Gastrocnemius medialis (tissue), 4 donors: ENCODE measurements at regions not wholly inside any gene's neighbourhood (a gene's known extent, or its start where the extent isn't known, plus 50 kb on each side); places are given as distances from the start of the nearest gene placed in this dataset.

Experiments used
- ATAC-seq, 2 donors: fragments of 150-250 bp; one replicate each; pipeline ENCODE4 v1.9.1; 2016
- DNase-seq, 2 donors: peaks; one replicate each; pipeline ENCODE4 v3.0.0-alpha.2; 2019
- H3K27ac ChIP-seq, 4 donors: fragments of 200-600 bp; sonication (generic); 1 replicate in 1 of 4; 2 replicates in 3 of 4; pipeline ENCODE4 v1.5.1; 2016 to 2018; ENCODE audit warnings: mild to moderate bottlenecking in 2 of 4, moderate library complexity in 1 of 4
- H3K27me3 ChIP-seq, 3 donors: fragments of 200-600 bp; sonication (generic) in 2 of 3; 1 replicate in 1 of 3; 2 replicates in 2 of 3; pipeline versions ENCODE4 v1.5.1 to v1.6.0; 2016 to 2019; ENCODE audit warnings: mild to moderate bottlenecking in 1 of 3, moderate library complexity in 1 of 3
- H3K36me3 ChIP-seq, 2 donors: fragments of 200-600 bp; sonication (generic) in 1 of 2; one replicate each; pipeline ENCODE4 v1.5.1; 2017 to 2018
- H3K4me1 ChIP-seq, 2 donors: fragments of 200-600 bp; sonication (generic) in 1 of 2; one replicate each; pipeline ENCODE4 v1.5.1; 2016 to 2017; ENCODE audit warnings: mild to moderate bottlenecking in 2 of 2
- H3K4me3 ChIP-seq, 4 donors: fragments of 200-600 bp; sonication (generic) in 3 of 4; 1 replicate in 1 of 4; 2 replicates in 3 of 4; pipeline ENCODE4 v1.5.1; 2016 to 2019; ENCODE audit warnings: mild to moderate bottlenecking in 2 of 4
- H3K9me3 ChIP-seq, 3 donors: fragments of 200-600 bp; sonication (generic) in 2 of 3; 1 replicate in 1 of 3; 2 replicates in 2 of 3; pipeline ENCODE4 v1.5.1; 2016 to 2019
- CTCF ChIP-seq, 5 experiments: fragments of 450-650 bp in 3 of 5; fragments of 200-600 bp in 2 of 5; sonication (generic) in 2 of 5; IDR thresholded peaks in 4 of 5; conservative IDR thresholded peaks in 1 of 5; 1 replicate in 4 of 5; 2 replicates in 1 of 5; pipeline ENCODE4 v1.5.1; 2016 to 2019; ENCODE audit warnings: antibody characterized with exemption in 5 of 5, mild to moderate bottlenecking in 3 of 5, moderate library complexity in 3 of 5
- POLR2A ChIP-seq, 2 donors: fragments of 450-650 bp; IDR thresholded peaks; one replicate each; pipeline ENCODE4 v1.6.1; 2017; ENCODE audit warnings: antibody characterized with exemption in 2 of 2, mild to moderate bottlenecking in 2 of 2, moderate library complexity in 2 of 2
- in situ Hi-C, 4 donors: fragments of 200-750 bp; cut with MboI; loops; one replicate each; pipeline versions ENCODE4 v1.15.0 to v1.8.0; 2017; ENCODE audit warnings: low sequenced_read_pairs in 4 of 4
- intact Hi-C: fragments of 100-400 bp; cut with DNase I; formaldehyde crosslinking; loops from one replicate; pipeline ENCODE4 v1.15.1; 2023; ENCODE audit warnings: low total_unique reads

DNA sequence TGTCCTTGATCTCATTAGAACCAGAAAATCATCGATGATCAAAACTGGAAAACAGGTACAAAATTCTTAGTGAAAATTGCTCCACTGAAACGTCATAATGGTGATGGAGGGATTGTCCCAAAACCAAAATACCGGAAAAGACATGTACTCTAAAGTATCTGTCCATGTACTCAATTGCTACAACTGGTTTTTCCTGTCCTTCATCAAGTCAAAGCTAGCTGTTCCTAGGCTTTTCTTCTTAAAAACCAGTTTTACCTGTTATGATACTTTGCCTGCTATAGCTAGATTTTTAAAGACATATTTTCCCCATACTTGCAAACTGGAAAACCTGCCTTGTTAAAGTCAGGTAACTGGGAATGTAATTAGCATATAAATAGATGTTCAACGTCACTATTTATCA lies 50.5 kb upstream of the LRRC1 start:
- Histone ChIP-seq H3K27ac (no peak overlapping the region), H3K36me3 (no peaks in the 10 kb centered on the region), H3K4me1 (no peaks in the 10 kb centered on the region), H3K4me3 (no peak overlapping the region), H3K27me3 (no peaks in the 10 kb centered on the region), H3K9me3 (no peaks in the 10 kb centered on the region)
- in situ Hi-C loops: loop anchor here (25.0 kb wide), 1 partner anchor 582 kb away; no protein-coding TSS in a partner anchor
- ATAC-seq (no peak), DNase-seq (no peak)
- intact Hi-C loops: no loop called here
- TF ChIP-seq CTCF (IDR thresholded peaks at IDR 0.05 in 4 of 5, conservative IDR thresholded peaks at IDR 0.05 in 1 of 5): no peak
- no peak for TF ChIP-seq POLR2A (IDR thresholded peaks at IDR 0.05)

- TF ChIP-seq POLR2A (IDR thresholded peaks at IDR 0.05): no peak
- no peak for TF ChIP-seq CTCF (IDR thresholded peaks at IDR 0.05 in 4 of 5, conservative IDR thresholded peaks at IDR 0.05 in 1 of 5)
- no peak for ATAC-seq
- Histone ChIP-seq H3K36me3 (no peaks in the 10 kb centered on the region), H3K4me3 (no peak overlapping the region), H3K9me3 (no peaks in the 10 kb centered on the region), H3K4me1 (no peaks in the 10 kb centered on the region), H3K27ac (no peak overlapping the region), H3K27me3 (no peaks in the 10 kb centered on the region)
- intact Hi-C loops (no loop called here), in situ Hi-C loops (loop anchor here (25.0 kb wide), 1 partner anchor 579 kb away; no protein-coding TSS in a partner anchor)
- DNase-seq: no peak
These were observed 53.6 kb upstream of the LRRC1 start for GRCh38 chr6:53741034-53741823.

- in situ Hi-C loops: loop anchor here (25.0 kb wide), 1 partner anchor 575 kb away; no protein-coding TSS in a partner anchor
- intact Hi-C loops: no loop called here
These were observed 57.1 kb upstream of the LRRC1 start for GRCh38 chr6:53737746-53738145.

GRCh38 chr6:53735896-53736295 lies 58.9 kb upstream of the LRRC1 start:
- H3K27ac ChIP-seq: no peak overlapping the region
- in situ Hi-C loops: loop anchor here (25.0 kb wide), 1 partner anchor 574 kb away; no protein-coding TSS in a partner anchor

More at GRCh38 chr6:53737746-53738145, 57.1 kb upstream of the LRRC1 start:
- no peak overlapping the region for H3K4me3 ChIP-seq
- H3K27me3 ChIP-seq: no peaks in the 10 kb centered on the region
- DNase-seq (no peak), ATAC-seq (no peak)
- no peaks in the 10 kb centered on the region for H3K9me3 ChIP-seq
- no peak overlapping the region for H3K27ac ChIP-seq
- no peak for TF ChIP-seq POLR2A (IDR thresholded peaks at IDR 0.05)
- H3K4me1 ChIP-seq: no peaks in the 10 kb centered on the region
- H3K36me3 ChIP-seq: no peaks in the 10 kb centered on the region

More at GRCh38 chr6:53735896-53736295, 58.9 kb upstream of the LRRC1 start:
- Histone ChIP-seq H3K4me3 (no peak overlapping the region), H3K27me3 (no peaks in the 10 kb centered on the region), H3K4me1 (no peaks in the 10 kb centered on the region), H3K9me3 (no peaks in the 10 kb centered on the region), H3K36me3 (no peaks in the 10 kb centered on the region)
- no peak for TF ChIP-seq POLR2A (IDR thresholded peaks at IDR 0.05)
- no peak for TF ChIP-seq CTCF (IDR thresholded peaks at IDR 0.05 in 4 of 5, conservative IDR thresholded peaks at IDR 0.05 in 1 of 5)
- no peak for DNase-seq
- intact Hi-C loops: no loop called here
- ATAC-seq: no peak
